ENCODE measurements at regions not wholly inside any gene's neighbourhood (a gene's known extent, or its start where the extent isn't known, plus 50 kb on each side); places are given as distances from the start of the nearest gene placed in this dataset.
A peak's percentile ranks its signal among the peaks of the same experiment; 100 is the strongest.

DNA sequence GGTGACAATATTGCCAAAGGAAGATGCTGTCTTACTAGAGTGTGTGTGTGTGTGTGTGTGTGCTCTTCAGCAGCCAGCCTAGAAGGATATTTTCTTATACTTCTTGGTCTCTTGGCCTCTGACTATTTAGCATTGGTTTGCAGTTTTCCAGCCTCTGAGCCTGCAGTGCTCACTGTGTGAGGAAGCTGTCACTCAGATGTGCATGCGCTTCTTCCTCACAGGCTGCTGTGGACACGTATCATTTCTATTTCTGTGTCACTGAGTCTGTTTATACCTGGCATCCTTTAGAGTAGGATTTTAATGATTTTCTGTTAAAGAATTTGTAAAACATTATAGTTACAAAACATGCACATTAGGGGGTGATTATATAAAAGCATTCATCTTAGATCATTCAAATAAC is 83.3 kb downstream of the ALDH8A1 start:
- no peak for DNase-seq (ENCODE audit: low read depth)

DNA sequence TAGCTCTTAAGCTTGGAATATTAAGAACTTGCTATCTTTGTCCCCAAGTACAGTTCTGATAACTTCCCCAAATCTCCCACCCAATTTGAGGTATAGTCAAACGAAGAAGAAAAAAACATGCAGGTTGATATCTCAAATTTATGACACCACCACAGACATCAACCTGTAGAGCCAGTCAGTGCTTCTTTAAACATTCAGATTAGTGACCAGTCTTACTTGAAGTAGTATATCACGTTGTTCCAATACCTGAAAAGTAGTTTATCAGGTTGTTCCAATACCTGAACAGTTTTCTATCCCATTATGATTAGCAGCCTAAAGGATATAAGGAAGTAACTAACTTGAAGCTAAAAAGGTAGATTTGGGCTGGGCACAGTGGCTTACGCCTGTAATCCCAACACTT is 85.3 kb downstream of the ALDH8A1 start:
- no peak for DNase-seq (ENCODE audit: low read depth)

DNA sequence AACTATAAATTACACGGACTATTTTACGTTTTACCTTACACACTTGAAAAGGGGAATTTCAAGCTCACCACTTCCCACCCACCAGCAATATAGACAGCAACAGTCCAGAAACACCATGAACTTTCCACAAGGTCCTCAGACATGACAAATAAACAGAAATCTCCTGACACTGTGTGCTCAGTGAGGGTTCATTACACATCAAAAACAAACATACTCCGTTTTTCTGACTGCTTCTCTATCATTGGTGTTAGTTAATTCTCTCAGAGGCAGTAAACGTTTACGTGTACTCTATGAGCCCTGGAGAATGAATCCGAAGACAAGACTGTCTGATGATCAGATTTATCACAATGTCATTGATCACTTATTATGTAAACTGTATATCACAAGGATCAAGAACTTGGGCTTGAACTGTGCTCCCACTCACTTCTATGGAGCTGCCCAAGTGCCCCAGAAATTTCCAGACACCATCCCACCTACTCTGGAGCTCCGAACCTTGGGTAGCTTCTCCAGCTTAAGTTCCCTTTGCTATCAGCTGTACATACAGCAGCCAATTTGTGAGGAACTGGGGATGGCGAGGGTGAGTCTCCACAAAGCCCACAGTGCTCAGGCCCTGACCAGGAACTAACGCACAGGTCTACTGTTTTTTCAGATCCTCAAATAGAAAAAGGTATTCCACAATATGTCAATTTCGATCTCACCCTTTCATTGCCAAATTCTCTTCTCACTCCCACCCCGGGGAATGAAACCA is 86.0 kb downstream of the ALDH8A1 start:
- DNase-seq (ENCODE audit: low read depth), result no peak

DNA sequence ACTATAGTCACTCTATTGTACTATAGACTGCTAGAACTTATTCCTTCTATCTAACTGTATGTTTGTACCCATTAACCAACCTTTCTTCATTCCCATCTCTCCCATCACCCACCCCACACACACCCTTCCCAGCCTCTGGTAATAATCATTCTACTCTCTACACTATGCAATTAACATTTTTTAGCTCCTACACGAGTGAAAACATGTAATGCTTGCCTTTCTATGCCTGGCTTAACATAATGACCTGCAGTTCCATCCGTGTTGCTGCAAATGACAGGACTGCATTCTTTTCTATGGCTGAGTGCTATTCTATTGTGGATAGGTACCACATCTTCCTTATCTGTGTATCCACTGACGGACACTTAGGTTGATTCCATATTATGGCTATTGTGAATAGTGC is 95.5 kb downstream of the ALDH8A1 start:
- no peak for DNase-seq (ENCODE audit: low read depth)

DNA sequence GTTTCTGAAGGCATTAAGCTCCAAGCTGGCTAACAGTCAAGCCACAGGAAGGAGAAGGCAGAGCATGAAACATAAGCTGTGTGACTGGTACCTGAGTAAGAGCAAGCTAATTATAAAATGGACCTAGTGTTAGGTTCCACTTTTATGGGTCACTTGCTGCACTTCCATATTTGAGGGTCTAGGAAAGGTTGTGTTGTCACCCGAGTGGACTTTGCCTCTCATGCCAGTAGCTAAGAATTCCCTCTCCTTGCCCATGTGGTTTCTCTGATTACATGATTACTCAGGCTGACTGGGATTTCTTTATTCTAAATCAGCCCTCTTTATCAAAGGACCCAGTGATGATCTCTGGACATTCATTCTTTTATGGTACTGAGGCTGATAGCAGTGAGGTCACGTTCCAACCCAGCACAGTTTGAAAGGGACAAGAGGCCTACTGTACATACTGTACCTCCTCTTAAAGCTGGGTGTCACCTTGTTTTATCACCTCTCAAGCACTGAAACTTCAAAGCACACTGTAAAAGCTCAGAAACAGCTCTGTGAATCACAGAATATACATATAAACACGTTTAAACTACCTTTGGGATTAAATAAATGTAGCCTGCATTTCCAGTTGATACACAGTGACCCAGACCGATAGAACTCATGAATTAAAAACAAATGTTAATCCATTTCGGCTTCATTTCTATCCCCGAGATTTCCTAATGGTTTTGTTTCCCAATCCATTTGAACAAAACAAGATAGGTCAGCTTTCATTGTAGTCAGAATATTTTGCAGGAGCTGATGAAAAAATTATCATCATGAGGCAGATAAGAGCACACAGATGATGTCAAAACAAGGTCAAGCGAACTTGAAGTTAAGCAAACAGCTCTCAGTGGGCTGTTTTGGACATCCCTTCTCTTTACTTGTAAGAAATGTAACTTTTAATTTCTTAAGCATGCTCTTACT is 96.5 kb downstream of the ALDH8A1 start:
- peak; percentile 58 for DNase-seq (ENCODE audit: low read depth)

DNA sequence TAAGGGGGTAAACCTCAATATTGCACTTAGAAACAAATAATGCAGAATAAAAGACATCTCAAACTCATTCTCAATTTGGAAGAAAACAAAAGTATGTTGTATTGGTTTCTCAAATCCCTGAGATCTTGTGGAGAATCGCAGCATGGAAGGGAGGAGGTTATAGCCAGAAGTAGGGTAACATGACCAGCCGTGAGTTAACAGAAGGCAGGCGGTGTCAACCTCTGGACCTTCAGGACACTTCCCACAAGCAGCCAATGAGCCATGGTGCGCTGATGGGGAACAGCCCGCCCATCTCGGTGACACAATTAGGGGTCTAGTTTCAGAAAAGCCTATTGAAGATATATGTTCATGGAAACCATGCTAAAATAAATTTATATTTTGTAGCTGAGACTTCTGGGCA is 98.4 kb downstream of the ALDH8A1 start:
- no peak for DNase-seq (ENCODE audit: low read depth)

DNA sequence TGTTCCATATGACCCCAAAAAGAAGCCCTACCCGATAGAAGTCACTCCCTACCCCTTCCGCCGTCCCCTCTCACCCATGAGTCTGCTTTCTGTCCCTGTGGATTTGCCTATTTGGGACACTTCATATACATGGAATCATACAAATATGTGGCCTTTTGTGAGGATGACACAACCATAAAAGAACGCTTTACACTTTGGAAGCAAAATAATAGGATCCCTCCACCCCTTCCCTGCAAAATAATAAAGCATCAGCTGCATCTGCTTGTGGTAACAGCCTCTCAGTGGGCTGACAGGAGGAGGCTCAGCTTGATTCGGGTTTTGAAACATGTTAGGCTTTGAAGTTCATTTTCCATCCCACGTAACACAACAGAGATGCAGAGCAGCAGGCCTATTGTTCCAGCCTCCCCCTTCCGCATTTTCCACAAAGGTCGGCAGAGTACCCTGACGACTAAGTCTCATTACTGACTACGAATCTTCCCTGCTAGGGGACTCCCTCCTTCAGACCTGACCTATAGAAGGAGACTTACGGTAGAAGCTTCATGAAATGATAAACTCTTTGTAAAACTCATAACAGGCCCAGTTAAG is 99.1 kb downstream of the ALDH8A1 start:
- no peak for DNase-seq (ENCODE audit: low read depth)

DNA sequence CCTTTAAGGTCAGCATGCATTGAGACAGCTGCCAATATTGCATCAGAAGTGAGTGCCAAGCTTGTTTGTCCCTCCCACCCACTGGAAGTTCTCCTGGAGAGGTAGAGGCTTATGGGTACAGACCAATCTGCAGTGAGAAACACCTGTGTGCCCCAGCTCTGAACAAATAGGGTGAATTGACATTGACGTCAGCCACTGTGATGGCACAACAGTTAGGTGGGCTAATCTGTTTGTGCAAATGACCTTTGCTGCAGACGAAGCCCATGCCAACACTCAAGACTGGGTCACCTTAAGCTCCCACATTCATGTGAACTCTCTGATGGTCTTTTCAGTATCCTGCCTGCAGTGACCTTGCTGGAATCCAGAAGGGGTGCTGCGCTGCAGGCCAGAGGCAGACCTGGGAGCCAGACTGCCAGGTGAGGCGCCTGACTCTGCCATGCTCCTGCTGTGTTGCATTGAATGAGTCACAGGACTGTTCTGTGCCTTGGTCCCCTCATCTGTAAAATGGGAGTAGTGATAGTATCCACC is 99.9 kb downstream of the ALDH8A1 start:
- DNase-seq (ENCODE audit: low read depth), result no peak

DNA sequence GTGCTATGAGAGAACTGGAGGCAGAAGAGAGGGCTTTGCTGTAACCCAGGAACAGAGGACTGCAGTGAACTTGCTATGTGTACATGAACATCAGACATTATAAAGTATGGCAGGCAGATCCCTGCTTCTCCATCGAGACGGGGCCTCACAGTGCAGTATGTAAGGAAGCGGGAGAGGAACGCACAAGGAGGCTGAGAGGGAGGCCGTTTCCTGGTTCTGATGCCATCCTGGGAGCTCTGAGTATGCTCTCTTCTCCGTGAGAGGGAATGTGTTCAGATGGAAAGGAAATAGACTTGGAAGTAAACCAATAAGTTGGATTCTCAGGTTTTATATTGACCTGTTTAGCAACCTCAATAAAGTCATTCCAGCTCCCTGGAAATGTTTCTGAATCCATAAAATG is 101.8 kb downstream of the ALDH8A1 start:
- DNase-seq (ENCODE audit: low read depth), result no peak

DNA sequence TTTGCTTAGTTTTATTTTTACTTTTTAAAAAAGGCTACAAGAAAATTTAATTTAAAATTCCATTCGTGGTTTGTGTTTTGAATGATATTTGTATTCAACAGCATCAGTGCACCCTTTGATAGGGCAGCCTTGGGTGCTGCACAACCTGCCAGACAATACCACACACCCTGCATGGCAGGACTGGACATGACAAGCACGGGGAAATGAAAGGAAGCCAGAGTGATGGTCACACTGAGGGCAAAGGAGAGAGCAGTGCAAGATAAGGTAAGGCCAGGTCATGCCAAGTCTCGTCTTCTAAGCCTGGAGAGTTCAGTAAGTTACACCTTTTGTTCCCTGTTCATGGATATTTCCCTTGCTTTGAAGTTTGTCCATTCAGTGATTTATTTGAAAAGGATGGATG is 103.0 kb downstream of the ALDH8A1 start:
- no peak for DNase-seq (ENCODE audit: low read depth)

DNA sequence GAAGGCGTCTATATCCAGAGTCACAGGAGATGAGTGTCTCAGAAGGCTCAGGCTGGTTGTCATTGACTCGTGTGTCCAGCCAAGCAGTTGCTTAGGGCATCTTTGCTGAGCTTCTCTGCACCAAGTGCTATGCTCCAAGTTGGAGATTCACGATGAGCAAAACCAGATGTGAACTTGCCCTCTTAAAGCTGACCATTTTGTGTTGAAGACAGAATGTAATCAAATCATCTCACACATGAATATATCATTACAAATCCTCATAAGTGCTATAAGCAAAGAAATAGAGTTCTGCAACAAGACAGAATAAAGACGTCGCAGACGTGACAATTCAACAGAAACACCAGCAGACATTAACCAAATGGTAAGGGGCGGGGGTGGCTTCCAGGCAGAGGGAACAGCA is 103.9 kb downstream of the ALDH8A1 start:
- no peak for DNase-seq (ENCODE audit: low read depth)

DNA sequence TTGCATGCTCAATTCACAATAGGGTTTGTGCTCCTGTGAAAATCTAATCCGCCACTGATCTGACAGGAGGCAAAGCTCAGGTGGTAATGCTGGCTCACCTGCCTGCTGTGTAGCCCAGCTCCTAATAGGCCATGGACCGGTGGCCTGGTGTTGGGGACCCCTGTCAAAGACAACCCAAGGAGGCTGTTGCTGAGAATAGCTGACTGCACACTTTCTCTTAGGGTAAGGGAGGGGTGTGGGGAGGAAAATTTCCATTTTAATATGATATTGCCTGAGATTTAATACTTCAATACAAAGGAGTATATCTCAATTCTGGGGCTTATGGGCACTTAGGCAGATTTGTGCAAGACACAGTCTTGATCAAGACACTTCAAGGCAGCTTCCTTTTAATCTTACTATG is 105.8 kb downstream of the ALDH8A1 start:
- no peak for DNase-seq (ENCODE audit: low read depth)

DNA sequence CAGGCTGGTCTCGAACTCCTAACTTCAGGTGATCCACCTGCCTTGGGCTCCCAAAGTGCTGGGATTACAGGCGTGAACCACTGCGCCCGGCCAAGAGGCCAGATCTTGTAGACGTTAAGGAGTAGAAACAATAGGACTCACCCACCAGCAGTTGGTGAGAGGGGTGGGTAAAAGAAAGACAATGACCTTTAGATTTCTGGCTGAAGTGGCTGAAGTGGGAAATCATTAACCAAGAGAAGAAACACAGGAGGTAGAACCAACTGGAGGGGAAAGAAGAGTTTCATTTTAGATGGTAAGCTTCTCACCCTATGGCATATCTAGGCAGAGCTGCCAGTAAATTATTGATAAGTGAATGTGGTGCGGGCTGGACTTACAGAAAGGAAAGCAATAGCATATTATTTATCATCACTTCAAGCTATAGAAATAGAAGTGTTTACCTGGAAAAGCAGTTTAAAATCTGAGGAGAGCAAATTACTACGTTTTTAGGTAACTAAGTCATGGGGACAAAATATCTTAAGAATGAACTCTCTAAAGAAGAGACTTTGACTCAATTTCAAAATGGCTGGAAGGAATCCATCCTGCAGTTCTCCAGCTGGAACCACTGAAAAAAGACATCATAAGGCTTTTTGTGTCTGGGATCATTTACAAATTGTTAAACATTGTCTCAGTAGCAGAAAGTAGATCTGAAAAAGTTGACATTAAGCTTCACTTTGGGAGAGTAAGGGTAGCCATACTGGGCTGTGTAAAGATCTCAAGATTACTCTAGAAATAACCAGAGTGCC is 109.6 kb downstream of the ALDH8A1 start:
- no peak for DNase-seq (ENCODE audit: low read depth)

DNA sequence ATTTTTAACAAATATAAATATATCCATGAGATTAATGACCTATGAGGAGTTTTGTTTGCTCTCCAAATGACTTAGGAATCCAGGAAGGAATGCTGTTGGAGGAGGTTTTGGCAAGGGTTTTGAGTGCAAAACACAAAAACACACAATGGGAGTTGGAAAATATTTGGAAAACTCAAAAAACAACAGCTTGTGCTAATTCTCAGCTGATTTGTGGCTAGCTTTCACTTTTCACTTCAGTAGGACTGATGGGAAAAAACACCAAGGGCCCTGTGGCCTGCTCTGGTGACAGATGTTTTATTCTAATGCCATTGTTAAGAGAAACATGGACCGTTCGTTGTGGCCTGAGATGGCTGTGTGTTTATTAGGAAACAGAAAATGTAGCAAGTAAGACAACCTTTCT is 113.9 kb downstream of the ALDH8A1 start:
- DNase-seq (ENCODE audit: low read depth), result no peak

DNA sequence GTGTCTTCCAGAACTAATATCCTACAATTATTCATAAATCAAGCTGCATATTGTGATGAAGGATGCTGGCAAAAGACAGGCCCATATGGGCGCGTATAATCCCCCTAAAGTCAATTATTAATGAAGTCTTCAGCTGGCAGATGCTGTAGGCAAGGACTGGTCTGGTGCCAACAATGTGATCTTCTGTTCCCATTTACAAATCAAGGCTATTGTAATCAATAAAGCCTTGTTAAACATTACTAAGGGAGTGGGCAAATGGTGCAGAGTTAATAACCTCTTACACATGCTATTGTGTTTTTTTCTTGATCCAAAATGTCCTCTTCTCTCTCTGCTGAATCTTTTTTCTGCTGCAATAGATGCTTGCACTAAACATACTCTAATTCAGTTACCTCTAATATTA is 119.0 kb downstream of the ALDH8A1 start:
- no peak for DNase-seq (ENCODE audit: low read depth)

DNA sequence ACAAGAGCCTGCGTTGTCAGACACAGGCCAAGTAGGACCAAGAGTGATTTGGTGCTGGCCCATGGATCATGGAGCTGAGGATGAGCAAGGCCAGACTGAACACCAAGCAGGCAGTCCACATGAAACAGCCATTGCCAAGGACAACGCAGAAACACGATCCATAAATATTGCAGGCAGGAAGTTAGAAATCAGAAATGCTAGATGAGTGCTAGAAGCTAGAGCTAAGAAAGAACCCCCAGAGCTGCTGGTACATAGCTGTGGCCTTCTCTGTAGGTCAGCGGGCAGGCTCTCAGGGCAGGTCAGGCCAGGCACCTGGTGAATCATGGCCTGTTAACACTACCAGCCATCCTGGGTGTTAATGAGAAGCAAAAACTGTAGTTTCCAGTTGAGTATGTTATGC is 119.7 kb downstream of the ALDH8A1 start:
- DNase-seq (ENCODE audit: low read depth), result no peak

DNA sequence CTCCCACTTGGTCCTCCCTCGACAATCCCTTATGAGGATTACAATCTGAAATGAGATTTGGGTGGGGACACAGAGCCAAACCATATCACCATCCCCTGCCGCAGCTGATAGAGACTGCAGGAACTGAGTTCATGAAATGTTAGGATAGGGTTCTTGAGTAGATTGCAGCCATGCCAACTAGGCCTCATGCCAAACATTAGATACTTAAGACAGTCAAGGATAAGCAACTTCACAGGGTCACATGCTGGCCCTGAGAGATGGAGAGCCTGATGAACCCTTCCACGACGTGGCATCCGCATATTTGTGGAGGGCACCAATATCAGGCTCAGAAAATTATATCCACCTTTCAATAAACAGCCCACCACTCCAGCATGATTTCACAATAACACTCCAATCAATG is 121.3 kb downstream of the ALDH8A1 start:
- no peak for DNase-seq (ENCODE audit: low read depth)

DNA sequence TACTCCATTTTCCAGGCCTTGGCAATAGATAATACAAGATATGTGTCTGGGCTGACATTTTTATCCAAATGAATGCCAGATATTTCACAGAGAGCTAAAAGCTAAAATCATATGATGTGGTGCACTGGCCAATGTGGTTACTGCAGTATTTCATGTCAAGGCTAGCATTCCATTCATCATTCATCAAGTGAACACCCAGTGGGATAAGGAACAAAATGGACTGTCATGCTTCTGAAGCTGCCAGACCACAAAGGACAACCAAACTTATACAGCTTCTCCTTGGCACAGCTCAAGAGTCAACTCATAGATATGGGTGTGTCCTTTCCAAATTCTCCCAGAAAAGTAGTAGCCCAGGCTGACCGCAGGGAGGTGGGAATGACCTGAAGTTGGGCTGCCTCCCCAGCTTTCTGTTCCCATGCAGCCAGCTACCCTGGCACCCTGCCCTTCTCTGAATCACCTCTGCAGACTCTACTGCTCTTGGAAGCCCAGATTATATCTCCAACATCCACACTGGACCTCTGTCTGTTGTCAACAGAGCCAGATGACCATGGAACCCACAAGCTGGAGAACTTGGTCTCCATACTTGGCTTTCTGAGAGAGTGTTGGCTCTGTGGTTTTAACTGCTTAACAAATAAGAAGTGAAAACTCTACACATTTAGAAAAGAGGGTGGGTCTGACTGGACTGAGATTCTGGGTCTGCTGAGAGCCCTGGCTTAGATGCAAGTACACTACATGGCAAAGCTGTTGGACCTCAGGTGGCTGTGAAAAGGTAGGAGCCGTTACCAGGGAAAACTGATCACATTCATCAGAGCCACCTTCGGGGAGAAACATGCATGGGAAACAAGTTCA is 122.8 kb downstream of the ALDH8A1 start:
- DNase-seq (ENCODE audit: low read depth), result peak; percentile 98

DNA sequence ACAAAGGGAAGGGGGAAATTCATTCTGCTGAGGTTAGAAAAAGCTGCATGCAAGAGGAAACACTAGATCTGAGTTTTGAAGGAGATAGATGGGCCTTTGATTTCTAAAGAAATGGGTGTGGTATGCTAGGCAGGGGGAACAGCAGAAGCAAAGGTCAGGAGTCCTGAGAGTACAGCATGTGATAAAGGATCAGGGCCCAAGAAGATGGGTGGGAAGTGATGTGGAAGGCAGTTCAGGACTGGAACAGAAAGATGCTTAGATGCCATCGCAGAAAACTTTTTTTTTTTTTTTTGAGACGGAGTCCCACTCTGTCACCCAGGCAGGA is 126.2 kb downstream of the ALDH8A1 start:
- DNase-seq (ENCODE audit: low read depth), result no peak

DNA sequence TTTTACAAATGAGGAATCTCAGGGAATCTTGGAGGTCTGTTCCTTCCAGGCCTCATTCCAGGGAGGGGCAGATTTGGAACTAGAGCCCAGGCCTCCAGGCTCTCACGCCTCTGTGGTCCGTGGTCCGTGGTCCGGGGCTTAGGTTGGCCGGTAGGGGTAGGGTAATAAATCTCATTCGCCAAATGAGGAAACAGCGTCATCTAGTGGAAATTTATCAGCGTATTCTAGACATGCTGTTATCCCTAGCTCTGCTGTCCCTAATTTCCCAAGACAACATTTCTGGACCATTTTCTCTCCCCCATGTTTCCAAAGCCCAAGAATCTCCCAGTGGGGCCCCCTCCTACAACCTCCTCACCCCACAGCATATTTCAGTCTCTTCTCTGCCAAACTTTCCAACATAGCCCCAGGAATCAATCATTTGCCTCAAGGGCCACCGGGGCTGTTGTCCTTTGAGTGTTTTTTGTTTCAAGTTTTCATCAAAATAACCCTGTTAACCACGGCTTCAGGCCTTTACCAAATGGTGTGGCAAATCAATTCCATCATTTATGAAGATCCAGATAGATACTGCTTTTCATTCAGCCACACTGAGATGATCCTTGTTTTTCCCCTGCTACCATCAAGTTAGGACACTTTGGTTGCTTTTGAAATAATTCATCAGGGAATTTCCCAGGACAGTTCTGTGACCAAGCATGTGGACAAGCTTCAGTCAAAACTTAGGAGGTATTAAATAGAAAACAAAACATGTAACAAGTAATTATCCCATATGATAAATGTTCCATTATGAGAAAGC is 126.8 kb downstream of the ALDH8A1 start:
- DNase-seq (ENCODE audit: low read depth), result peak; percentile 70
